SH-SY5Y (cell line): ENCODE measurements at regions not wholly inside any gene's neighbourhood (a gene's known extent, or its start where the extent isn't known, plus 50 kb on each side); places are given as distances from the start of the nearest gene placed in this dataset.

Experiments
- GATA2 ChIP-seq: IDR thresholded peaks from 2 replicates; pipeline ENCODE4 v1.6.1; 2011; ENCODE audit warnings: mild to moderate bottlenecking, low read depth, low read length
- GATA3 ChIP-seq: IDR thresholded peaks from 2 replicates; pipeline ENCODE4 v1.6.1; 2011; ENCODE audit warnings: low read depth, mild to moderate bottlenecking, low read length, moderate library complexity

DNA sequence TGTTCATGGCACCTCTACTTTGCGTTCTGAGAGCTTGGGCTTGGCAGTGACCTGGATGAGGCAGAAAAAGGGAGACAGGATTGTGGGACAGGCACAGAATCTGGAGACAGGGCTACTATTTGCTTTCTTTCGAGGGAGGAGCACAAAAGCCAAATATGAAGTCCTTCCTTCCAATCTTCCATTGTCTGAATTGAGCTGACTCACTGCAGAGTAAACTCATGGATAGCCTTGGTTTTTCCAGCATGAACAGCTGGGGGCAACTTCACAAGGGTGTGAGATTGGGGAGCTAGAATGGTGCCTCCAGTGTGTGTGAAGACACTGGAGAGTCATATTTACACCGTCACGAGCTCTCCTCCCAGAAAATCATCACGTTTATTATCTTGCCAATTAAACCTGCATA, 55.6 kb upstream of the NRP1 start:
- TF ChIP-seq GATA2: no peak

DNA sequence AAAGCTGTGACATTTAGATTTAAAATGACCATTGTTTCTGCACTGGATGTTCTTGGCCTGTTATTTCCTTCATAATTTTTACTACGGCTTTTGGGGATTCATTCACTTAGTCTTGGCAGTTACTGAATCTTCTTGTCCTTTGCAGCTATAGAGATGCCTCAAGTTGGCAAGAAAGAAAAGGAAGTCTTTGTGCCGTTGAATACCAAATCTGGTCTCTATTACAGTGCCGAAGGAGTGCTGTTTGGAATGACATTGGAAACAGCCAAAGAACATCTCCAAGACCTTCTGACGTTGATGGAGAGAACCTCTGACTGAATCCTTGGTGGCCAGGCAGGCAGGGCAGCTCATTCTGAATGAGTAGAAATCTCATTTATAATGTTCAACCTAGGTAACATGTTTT, 54.3 kb upstream of the NRP1 start:
- TF ChIP-seq GATA2: no peak

DNA sequence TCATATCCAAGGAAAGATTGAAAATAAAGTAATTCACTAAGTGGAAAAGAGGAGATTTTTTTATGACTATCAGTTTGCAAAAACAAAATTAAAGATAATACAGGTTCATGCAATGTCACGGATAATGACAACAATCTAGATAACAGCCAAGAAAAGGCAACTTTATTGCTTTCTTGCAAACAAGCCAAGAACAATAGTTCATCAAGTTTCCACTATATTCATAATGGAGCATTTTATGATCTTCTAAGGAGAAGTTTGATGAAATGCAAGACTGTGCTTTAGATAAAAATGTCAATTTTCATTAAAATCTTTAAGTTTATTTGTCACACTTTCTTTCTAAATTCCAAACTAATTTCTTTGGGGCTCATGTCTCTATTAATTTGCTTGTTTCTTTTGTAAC, 53.9 kb upstream of the NRP1 start:
- no peak for TF ChIP-seq GATA2
- no peak for TF ChIP-seq GATA3

DNA sequence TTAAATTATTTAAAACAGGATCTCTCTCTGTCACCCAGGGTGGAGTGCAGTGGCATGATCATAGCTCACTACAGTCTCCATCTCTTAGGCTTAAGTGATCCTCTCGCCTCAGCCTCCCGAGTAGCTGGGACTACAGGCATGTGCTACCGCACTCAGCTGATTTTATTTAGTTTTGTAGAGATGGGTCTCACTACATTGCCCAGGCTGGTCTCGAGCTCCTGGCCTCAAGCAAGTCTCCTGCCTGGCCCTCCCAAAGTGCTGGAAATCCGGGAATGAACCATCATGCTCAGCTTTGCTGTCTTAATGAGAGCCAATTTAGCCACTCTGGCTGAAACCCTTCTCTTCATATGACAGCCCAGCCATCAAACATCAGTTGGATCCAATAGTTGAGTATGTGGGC, 53.3 kb upstream of the NRP1 start:
- TF ChIP-seq GATA2 (no peak), GATA3 (no peak)

DNA sequence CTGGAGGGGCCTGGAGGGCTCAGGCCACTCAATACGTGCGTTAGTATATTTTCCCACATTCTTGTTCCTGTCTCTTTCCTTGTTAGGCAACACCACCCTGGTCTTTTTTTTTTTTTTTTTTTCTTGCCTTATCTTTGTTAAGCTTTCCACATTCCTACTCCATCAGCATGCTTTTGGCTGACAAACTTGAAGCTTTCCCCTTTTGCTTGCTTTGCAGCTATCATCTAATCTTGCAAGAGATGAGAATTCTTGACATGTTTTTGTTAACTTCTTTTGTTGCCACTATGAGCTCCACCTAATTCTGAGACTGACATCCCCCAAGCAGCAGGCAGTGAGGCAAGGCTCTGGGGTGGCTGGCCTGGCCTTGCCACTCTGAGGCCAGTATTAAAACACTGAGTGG, 52.5 kb upstream of the NRP1 start:
- TF ChIP-seq GATA3 (no peak), GATA2 (no peak)

DNA sequence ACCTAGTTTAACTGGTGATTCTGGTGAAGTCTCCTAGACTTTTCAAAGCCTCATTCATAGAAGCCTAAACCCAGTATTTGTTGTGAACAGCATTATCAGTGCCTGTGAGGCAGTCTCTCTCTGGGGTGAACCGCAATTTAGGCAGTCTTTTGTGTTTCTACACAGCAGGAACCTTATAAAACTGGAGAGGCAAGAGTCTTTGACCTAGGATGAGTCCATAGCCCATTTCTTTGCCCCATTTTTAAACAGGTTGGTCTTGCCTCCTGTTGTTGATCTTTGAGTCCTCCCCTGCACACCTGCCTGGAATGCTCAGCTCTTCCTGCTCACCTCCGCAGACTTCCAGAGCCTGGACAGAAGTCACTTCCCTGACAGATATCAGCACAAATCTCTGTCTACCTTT, 51.2 kb upstream of the NRP1 start:
- TF ChIP-seq GATA3: no peak
- no peak for TF ChIP-seq GATA2

DNA sequence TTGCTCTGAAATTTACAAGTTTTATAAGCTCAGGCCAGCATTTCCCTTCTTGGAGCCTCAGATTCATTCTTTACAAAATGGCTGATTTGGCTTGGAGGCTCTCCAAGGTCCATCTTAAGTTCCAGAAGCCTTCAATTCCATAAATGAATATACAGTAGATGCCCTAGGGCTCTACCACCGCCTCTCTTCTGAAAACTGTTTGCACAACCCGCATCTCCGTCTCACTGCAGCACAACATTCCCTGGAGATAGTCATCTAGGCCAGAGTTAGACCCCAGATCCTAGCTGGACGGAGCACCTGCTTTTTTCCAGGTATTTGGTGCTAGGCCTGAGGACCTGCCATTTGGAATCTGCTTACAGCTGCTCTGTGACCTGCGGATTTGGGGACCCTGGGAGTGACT, 50.5 kb upstream of the NRP1 start:
- TF ChIP-seq GATA2: no peak
- no peak for TF ChIP-seq GATA3
